Astrocyte (in vitro differentiated cells and primary cell): ENCODE measurements at regions not wholly inside any gene's neighbourhood (a gene's known extent, or its start where the extent isn't known, plus 50 kb on each side); places are given as distances from the start of the nearest gene placed in this dataset.

ENCODE experiments used
- EZH2 ChIP-seq: IDR thresholded peaks from 2 replicates; pipeline ENCODE4 v1.6.1; 2012; ENCODE audit warnings: mild to moderate bottlenecking, low read length, inconsistent platforms; ENCODE audit not compliant: insufficient read depth
- TF ChIP-seq, protein P1 (sequence below): IDR thresholded peaks from 2 replicates; pipeline ENCODE4 v1.5.1; 2011; ENCODE audit warnings: low read depth, mild to moderate bottlenecking, inconsistent platforms, low read length, moderate library complexity; ENCODE audit not compliant: insufficient read depth

DNA sequence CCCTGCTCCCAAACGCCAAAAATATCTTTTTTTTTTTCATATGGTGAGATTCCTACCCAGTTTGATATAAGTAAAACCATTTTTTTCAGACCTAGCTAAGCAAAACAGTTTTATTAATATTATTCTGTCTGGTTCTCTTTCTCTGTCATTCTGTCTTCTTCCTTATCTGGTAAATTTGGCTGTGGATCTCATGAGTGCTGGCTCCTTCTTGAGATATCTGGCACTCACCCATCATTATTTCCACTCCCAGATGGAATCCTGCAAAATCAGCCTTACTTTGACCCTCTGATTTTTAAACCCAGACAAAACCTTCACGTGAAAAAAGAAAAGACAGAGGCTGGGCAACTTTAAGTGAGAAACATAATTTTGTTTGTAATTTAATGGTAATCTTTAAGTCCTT is 373.6 kb downstream of the NYAP2 start:
- TF ChIP-seq, protein P1, sequence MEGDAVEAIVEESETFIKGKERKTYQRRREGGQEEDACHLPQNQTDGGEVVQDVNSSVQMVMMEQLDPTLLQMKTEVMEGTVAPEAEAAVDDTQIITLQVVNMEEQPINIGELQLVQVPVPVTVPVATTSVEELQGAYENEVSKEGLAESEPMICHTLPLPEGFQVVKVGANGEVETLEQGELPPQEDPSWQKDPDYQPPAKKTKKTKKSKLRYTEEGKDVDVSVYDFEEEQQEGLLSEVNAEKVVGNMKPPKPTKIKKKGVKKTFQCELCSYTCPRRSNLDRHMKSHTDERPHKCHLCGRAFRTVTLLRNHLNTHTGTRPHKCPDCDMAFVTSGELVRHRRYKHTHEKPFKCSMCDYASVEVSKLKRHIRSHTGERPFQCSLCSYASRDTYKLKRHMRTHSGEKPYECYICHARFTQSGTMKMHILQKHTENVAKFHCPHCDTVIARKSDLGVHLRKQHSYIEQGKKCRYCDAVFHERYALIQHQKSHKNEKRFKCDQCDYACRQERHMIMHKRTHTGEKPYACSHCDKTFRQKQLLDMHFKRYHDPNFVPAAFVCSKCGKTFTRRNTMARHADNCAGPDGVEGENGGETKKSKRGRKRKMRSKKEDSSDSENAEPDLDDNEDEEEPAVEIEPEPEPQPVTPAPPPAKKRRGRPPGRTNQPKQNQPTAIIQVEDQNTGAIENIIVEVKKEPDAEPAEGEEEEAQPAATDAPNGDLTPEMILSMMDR = no peak
- TF ChIP-seq EZH2 = no peak
